ENCODE measurements at regions not wholly inside any gene's neighbourhood (a gene's known extent, or its start where the extent isn't known, plus 50 kb on each side); places are given as distances from the start of the nearest gene placed in this dataset.

GRCh38 chr1:228920831-228921230 lies 185.6 kb downstream of the RHOU start:
- no peak for DNase-seq (ENCODE audit: low read depth)

GRCh38 chr1:228921481-228921880 lies 186.2 kb downstream of the RHOU start:
- no peak for DNase-seq (ENCODE audit: low read depth)

GRCh38 chr1:228922722-228923376 lies 187.6 kb downstream of the RHOU start:
- no peak for DNase-seq (ENCODE audit: low read depth)

- DNase-seq (ENCODE audit: low read depth) = no peak
These were observed 188.9 kb downstream of the RHOU start for GRCh38 chr1:228923973-228924686.

GRCh38 chr1:228925691-228926090 lies 190.4 kb downstream of the RHOU start:
- DNase-seq (ENCODE audit: low read depth) = no peak

GRCh38 chr1:228927421-228927820 lies 192.1 kb downstream of the RHOU start:
- DNase-seq (ENCODE audit: low read depth) = no peak

- no peak for DNase-seq (ENCODE audit: low read depth)
These were observed 192.9 kb downstream of the RHOU start for GRCh38 chr1:228927946-228928898.

- no peak for DNase-seq (ENCODE audit: low read depth)
These were observed 194.3 kb downstream of the RHOU start for GRCh38 chr1:228929476-228930027.

- DNase-seq (ENCODE audit: low read depth) = no peak
These were observed 195.2 kb downstream of the RHOU start for GRCh38 chr1:228930479-228930957.

- DNase-seq (ENCODE audit: low read depth) = no peak
These were observed 198.5 kb downstream of the RHOU start for GRCh38 chr1:228933753-228934152.

- DNase-seq (ENCODE audit: low read depth) = no peak
These were observed 200.0 kb downstream of the RHOU start for GRCh38 chr1:228935198-228935663.

- no peak for DNase-seq (ENCODE audit: low read depth)
These were observed 200.8 kb downstream of the RHOU start for GRCh38 chr1:228935855-228936727.

GRCh38 chr1:228936881-228937280 lies 201.6 kb downstream of the RHOU start:
- no peak for DNase-seq (ENCODE audit: low read depth)

- no peak for DNase-seq (ENCODE audit: low read depth)
These were observed 202.1 kb downstream of the RHOU start for GRCh38 chr1:228937351-228937750.

- no peak for DNase-seq (ENCODE audit: low read depth)
These were observed 202.7 kb downstream of the RHOU start for GRCh38 chr1:228937851-228938536.

GRCh38 chr1:228938537-228938901 lies 203.2 kb downstream of the RHOU start:
- DNase-seq (ENCODE audit: low read depth) = no peak

GRCh38 chr1:228939001-228939691 lies 203.9 kb downstream of the RHOU start:
- DNase-seq (ENCODE audit: low read depth) = no peak

- no peak for DNase-seq (ENCODE audit: low read depth)
These were observed 204.7 kb downstream of the RHOU start for GRCh38 chr1:228939881-228940392.

- no peak for DNase-seq (ENCODE audit: low read depth)
These were observed 205.2 kb downstream of the RHOU start for GRCh38 chr1:228940526-228940925.

GRCh38 chr1:228940926-228941325 lies 205.6 kb downstream of the RHOU start:
- DNase-seq (ENCODE audit: low read depth) = no peak
